SH-SY5Y (cell line): ENCODE measurements at regions not wholly inside any gene's neighbourhood (a gene's known extent, or its start where the extent isn't known, plus 50 kb on each side); places are given as distances from the start of the nearest gene placed in this dataset.

ENCODE experiments used
- GATA2 ChIP-seq: IDR thresholded peaks from 2 replicates; pipeline ENCODE4 v1.6.1; 2011; ENCODE audit warnings: mild to moderate bottlenecking, low read depth, low read length
- GATA3 ChIP-seq: IDR thresholded peaks from 2 replicates; pipeline ENCODE4 v1.6.1; 2011; ENCODE audit warnings: low read depth, mild to moderate bottlenecking, low read length, moderate library complexity

DNA sequence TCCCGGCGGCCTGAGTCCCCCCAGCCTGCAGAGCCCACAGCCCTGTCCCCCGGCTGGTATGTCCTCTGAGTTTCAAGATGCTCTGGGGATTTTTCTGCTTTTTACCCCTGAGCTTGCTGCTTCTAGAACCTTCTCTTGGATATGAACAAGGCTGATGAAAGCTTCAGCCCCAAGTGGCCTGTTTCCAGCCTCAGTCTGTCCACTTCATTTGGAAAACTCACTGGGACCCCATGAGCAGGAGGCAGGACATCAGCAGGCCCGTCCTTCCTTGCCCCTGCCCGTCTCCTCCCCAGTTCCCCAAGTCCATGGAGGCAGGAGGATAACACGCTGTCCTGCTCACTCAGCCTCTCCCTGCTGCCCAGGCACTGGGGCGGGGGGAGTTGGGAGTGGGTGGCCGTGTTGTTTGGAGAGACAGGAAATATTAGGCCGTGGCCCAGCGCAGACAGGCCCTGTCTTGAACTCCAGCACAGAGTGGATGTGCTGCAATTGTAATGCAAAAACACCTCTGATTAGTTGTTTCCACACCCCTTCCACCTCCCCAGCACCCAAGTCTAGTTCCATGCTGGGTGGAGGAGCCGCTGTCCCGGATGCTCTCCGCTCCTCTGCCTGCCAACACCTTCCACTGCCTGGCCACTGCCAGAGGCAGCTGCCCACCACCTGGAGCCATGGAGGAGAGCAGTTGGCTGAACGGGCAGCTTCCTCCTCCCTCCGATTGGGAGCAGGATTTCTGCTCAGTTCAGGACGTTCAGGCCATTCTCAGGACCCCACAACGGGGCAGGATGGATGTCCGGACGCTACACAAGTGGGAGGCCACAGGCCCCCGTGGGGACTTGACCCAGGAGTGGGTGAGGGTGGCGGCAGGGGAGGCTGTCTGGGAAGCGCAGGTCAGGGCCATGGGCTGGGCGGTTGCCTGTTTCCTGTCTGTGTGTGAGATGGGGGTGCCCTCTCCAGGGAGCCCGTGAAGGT is 216.9 kb upstream of the GSE1 start:
- TF ChIP-seq GATA2: no peak
- no peak for TF ChIP-seq GATA3
